ENCODE measurements at regions not wholly inside any gene's neighbourhood (a gene's known extent, or its start where the extent isn't known, plus 50 kb on each side); places are given as distances from the start of the nearest gene placed in this dataset.

DNA sequence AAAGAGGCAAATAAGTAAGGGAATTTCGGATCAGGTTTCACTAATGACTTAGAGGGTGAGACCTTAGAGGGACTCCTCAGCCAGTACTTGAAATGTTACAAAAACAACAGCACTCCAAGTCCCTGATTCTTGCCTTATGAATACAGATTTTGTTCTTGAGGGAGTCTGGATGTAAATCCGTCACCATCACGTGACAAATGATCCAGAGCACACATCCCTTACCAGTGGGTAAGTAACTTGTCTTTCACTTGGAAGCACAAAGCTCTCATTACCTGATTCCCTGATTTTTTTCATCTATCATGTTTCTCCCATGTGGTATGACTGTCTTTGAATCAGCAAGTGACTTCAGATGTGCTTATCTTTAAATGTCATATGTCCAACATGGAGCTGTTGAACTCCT is 595.3 kb upstream of the POU3F2 start:
- Histone ChIP-seq H3K27me3 (ENCODE audit: control insufficient read depth, insufficient read depth, low read length) (no peaks in the 10 kb centered on the region), H3K36me3 (ENCODE audit: control insufficient read depth, insufficient read depth, low read length) (no peaks in the 10 kb centered on the region), H3K4me3 (ENCODE audit: low read depth, low read length) (no peak overlapping the region)
- FAIRE-seq (no peak), DNase-seq (ENCODE audit: low read depth) (no peak)
- TF ChIP-seq, protein P1, sequence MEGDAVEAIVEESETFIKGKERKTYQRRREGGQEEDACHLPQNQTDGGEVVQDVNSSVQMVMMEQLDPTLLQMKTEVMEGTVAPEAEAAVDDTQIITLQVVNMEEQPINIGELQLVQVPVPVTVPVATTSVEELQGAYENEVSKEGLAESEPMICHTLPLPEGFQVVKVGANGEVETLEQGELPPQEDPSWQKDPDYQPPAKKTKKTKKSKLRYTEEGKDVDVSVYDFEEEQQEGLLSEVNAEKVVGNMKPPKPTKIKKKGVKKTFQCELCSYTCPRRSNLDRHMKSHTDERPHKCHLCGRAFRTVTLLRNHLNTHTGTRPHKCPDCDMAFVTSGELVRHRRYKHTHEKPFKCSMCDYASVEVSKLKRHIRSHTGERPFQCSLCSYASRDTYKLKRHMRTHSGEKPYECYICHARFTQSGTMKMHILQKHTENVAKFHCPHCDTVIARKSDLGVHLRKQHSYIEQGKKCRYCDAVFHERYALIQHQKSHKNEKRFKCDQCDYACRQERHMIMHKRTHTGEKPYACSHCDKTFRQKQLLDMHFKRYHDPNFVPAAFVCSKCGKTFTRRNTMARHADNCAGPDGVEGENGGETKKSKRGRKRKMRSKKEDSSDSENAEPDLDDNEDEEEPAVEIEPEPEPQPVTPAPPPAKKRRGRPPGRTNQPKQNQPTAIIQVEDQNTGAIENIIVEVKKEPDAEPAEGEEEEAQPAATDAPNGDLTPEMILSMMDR (IDR thresholded peaks at IDR 0.05; ENCODE audit: insufficient read depth, low read length, severe bottlenecking), result no peak

DNA sequence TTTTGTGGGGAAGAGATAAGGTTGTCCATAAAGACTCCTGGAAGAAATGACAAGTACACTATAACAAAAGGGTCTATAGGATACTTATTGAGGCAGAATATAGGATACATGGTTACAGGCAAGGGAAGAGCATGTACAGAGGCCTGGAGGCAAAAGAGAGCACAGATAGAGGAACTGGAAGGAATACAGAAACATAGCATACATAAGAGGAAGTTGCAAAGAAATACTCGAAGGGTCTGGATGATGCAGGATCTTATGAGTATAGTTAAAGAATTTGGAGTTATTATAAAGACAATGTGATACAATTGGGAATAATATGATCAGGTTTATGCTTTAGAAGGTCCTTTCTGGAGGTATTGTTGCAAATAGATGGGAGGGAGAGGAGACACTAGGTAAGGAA is 592.7 kb upstream of the POU3F2 start:
- no peak for FAIRE-seq
- TF ChIP-seq, protein P1 (IDR thresholded peaks at IDR 0.05; ENCODE audit: insufficient read depth, low read length, severe bottlenecking), result no peak
- Histone ChIP-seq H3K27me3 (ENCODE audit: control insufficient read depth, insufficient read depth, low read length) (no peaks in the 10 kb centered on the region), H3K36me3 (ENCODE audit: control insufficient read depth, insufficient read depth, low read length) (no peaks in the 10 kb centered on the region), H3K4me3 (ENCODE audit: low read depth, low read length) (no peak overlapping the region)
- no peak for DNase-seq (ENCODE audit: low read depth)

DNA sequence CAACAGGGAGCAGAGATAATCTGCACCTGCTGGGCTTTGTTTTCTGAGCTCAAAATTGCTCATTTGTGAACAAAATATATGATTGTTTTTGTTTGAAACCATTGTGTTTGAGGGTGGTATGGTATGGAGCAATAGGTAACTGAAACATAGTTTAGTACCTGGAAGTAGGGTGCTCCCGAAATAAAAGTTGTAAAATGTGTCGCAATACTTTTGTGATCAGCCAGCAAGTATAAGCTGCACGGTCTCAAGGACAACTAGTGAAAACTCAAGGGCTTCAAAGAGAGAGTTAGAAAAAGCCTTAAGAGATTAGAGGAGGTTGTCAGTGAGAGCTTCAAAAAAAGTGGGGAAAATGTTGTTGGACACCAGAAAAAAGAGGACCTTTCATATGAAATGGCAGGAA is 579.8 kb upstream of the POU3F2 start:
- DNase-seq (ENCODE audit: low read depth), result no peak
- Histone ChIP-seq H3K27me3 (ENCODE audit: control insufficient read depth, insufficient read depth, low read length) (no peaks in the 10 kb centered on the region), H3K4me3 (ENCODE audit: low read depth, low read length) (no peak overlapping the region), H3K36me3 (ENCODE audit: control insufficient read depth, insufficient read depth, low read length) (no peaks in the 10 kb centered on the region)
- TF ChIP-seq, protein P1 (IDR thresholded peaks at IDR 0.05; ENCODE audit: insufficient read depth, low read length, severe bottlenecking), result no peak
- FAIRE-seq, result no peak

DNA sequence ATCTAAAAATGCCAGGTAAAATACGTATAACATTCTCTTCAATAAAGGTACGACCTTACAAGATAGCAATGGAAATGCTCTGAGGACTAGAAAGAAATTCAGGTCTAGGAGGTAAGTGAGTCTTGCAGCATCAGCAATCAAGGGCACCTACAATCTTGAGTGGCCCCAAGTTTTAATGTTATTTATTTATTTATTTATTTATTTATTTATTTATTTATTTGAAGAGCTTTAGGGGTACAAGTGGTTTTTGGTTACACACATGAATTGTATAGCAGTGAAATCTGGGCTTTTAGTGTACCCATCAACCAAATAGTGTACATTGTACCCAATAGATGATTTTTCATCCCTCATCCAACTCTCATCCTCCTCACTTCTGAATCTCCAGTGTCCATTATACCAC is 574.0 kb upstream of the POU3F2 start:
- no peaks in the 10 kb centered on the region for H3K36me3 ChIP-seq (ENCODE audit: control insufficient read depth, insufficient read depth, low read length)
- FAIRE-seq, result no peak
- TF ChIP-seq, protein P1 (IDR thresholded peaks at IDR 0.05; ENCODE audit: insufficient read depth, low read length, severe bottlenecking), result no peak
- no peak for DNase-seq (ENCODE audit: low read depth)
- no peak overlapping the region for H3K4me3 ChIP-seq (ENCODE audit: low read depth, low read length)
- no peaks in the 10 kb centered on the region for H3K27me3 ChIP-seq (ENCODE audit: control insufficient read depth, insufficient read depth, low read length)

DNA sequence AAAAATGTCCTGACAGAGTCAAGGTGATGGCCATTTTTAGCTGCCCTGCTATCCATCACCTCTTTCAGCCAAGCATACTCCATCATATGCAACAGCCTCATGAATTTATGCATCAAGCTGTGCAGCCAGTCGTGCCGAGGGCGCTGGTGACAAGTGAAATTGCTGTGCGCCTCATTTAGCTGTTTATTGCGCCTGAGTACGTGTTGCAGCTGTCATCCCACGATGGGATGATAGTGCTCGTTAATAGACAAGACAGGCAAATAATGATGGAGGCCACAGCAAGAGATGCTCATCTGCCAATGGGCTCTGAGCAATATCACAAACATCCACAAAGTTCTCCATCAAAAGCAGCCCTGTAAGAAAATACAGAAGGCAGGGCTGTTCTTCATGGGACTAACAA is 562.3 kb upstream of the POU3F2 start:
- no peaks in the 10 kb centered on the region for H3K36me3 ChIP-seq (ENCODE audit: control insufficient read depth, insufficient read depth, low read length)
- DNase-seq (ENCODE audit: low read depth) (no peak), FAIRE-seq (no peak)
- H3K27me3 ChIP-seq (ENCODE audit: control insufficient read depth, insufficient read depth, low read length), result no peaks in the 10 kb centered on the region
- H3K4me3 ChIP-seq (ENCODE audit: low read depth, low read length), result no peak overlapping the region
- TF ChIP-seq, protein P1 (IDR thresholded peaks at IDR 0.05; ENCODE audit: insufficient read depth, low read length, severe bottlenecking), result no peak

DNA sequence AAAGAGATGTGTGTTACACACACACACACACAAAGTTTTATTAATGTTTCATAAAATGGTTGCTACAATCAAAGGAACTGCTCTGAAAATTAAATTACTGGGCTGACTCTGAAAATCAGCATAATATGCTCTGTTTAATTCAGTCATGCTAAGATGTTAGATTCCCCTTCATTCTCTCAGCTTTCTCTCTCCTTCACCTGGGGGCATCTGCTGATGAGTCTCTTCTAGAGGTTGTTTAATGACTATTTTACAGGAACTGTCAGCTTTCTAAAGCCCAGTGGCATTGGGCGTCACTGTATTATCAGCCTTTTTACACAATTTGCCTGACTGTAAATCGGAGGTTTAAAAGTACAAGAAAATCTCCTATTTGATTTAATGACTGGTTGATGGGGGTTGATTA is 559.7 kb upstream of the POU3F2 start:
- H3K36me3 ChIP-seq (ENCODE audit: control insufficient read depth, insufficient read depth, low read length), result no peaks in the 10 kb centered on the region
- TF ChIP-seq, protein P1 (IDR thresholded peaks at IDR 0.05; ENCODE audit: insufficient read depth, low read length, severe bottlenecking), result no peak
- H3K4me3 ChIP-seq (ENCODE audit: low read depth, low read length), result no peak overlapping the region
- H3K27me3 ChIP-seq (ENCODE audit: control insufficient read depth, insufficient read depth, low read length), result no peaks in the 10 kb centered on the region
- FAIRE-seq, result no peak
- DNase-seq (ENCODE audit: low read depth), result no peak

All from bronchial epithelial cell (primary cell).